ENCODE measurements at regions not wholly inside any gene's neighbourhood (a gene's known extent, or its start where the extent isn't known, plus 50 kb on each side); places are given as distances from the start of the nearest gene placed in this dataset.
A peak's percentile ranks its signal among the peaks of the same experiment; 100 is the strongest.

- Histone ChIP-seq H3K27ac (ENCODE audit: control insufficient read depth, insufficient read depth, low read length) (peak overlapping the region; percentile 79), H2AFZ (ENCODE audit: control insufficient read depth, low read length) (no peak overlapping the region), H3K4me3 (ENCODE audit: control insufficient read depth in 2 of 3, extremely low read depth in 1 of 3, insufficient read depth in 2 of 3, low read depth in 1 of 3, low read length in 3 of 3) (no peak overlapping the region), H4K20me1 (ENCODE audit: control insufficient read depth, extremely low read depth, insufficient read depth, low read length) (no peaks in the 10 kb centered on the region), H3K9me3 (ENCODE audit: control insufficient read depth, low read depth, low read length) (no peaks in the 10 kb centered on the region), H3K4me2 (ENCODE audit: control insufficient read depth, extremely low read depth, insufficient read depth, low read depth, low read length) (peak overlapping the region; percentile 46), H3K27me3 (ENCODE audit: control insufficient read depth, extremely low read depth, insufficient read depth, low read length) (no peaks in the 10 kb centered on the region), H3K9me1 (ENCODE audit: control insufficient read depth, extremely low read depth, insufficient read depth, low read length) (no peaks in the 10 kb centered on the region), H3K9ac (ENCODE audit: control insufficient read depth, extremely low read depth, insufficient read depth, low read length) (no peak overlapping the region), H3K36me3 (ENCODE audit: control insufficient read depth in 2 of 2, extremely low read depth in 1 of 2, insufficient read depth in 2 of 2, low read length in 2 of 2) (no peaks in the 10 kb centered on the region), H3K4me1 (ENCODE audit: control insufficient read depth, extremely low read depth, insufficient read depth, low read length) (peaks cover 31% of the 10 kb centered on the region), H3K79me2 (ENCODE audit: control insufficient read depth, insufficient read depth, low read length) (no peaks in the 10 kb centered on the region)
- dilution Hi-C loops (cut with MboI; ENCODE audit: extremely low pct_ligation_motif_present, low sequenced_read_pairs): no loop called here
- TF ChIP-seq CTCF (optimal IDR thresholded peaks at IDR 0.05 in 1 of 3, IDR thresholded peaks at IDR 0.05 in 1 of 3, conservative IDR thresholded peaks at IDR 0.05 in 1 of 3; ENCODE audit: extremely low read depth in 1 of 3, insufficient read depth in 2 of 3, low read length in 3 of 3) (no peak), EZH2 (IDR thresholded peaks at IDR 0.05; ENCODE audit: low read length) (no peak)
- DNase-seq (ENCODE audit: low read depth, low spot score) (no peak), FAIRE-seq (peak; percentile 62)
Observed at GRCh38 chr3:29186131-29186599, 94.7 kb upstream of the RBMS3 start.

GRCh38 chr3:29186982-29187725 is 93.7 kb upstream of the RBMS3 start:
- peak overlapping the region; percentile 79 for H3K27ac ChIP-seq (ENCODE audit: control insufficient read depth, insufficient read depth, low read length)

More at GRCh38 chr3:29186982-29187725, 93.7 kb upstream of the RBMS3 start:
- Histone ChIP-seq H3K27me3 (ENCODE audit: control insufficient read depth, extremely low read depth, insufficient read depth, low read length) (no peaks in the 10 kb centered on the region), H3K79me2 (ENCODE audit: control insufficient read depth, insufficient read depth, low read length) (no peaks in the 10 kb centered on the region), H3K4me2 (ENCODE audit: control insufficient read depth, extremely low read depth, insufficient read depth, low read depth, low read length) (peak overlapping the region; percentile 61), H3K9ac (ENCODE audit: control insufficient read depth, extremely low read depth, insufficient read depth, low read length) (peak overlapping the region; percentile 40), H3K9me3 (ENCODE audit: control insufficient read depth, low read depth, low read length) (no peaks in the 10 kb centered on the region), H3K4me3 (ENCODE audit: control insufficient read depth in 2 of 3, extremely low read depth in 1 of 3, insufficient read depth in 2 of 3, low read depth in 1 of 3, low read length in 3 of 3) (no peak overlapping the region), H3K9me1 (ENCODE audit: control insufficient read depth, extremely low read depth, insufficient read depth, low read length) (no peaks in the 10 kb centered on the region), H4K20me1 (ENCODE audit: control insufficient read depth, extremely low read depth, insufficient read depth, low read length) (no peaks in the 10 kb centered on the region), H3K36me3 (ENCODE audit: control insufficient read depth in 2 of 2, extremely low read depth in 1 of 2, insufficient read depth in 2 of 2, low read length in 2 of 2) (no peaks in the 10 kb centered on the region), H3K4me1 (ENCODE audit: control insufficient read depth, extremely low read depth, insufficient read depth, low read length) (peaks cover 31% of the 10 kb centered on the region), H2AFZ (ENCODE audit: control insufficient read depth, low read length) (no peak overlapping the region)
- dilution Hi-C loops (cut with MboI; ENCODE audit: extremely low pct_ligation_motif_present, low sequenced_read_pairs): no loop called here
- peak; percentile 73 for DNase-seq (ENCODE audit: low read depth, low spot score)
- no peak for TF ChIP-seq EZH2 (IDR thresholded peaks at IDR 0.05; ENCODE audit: low read length)
- no peak for TF ChIP-seq CTCF (optimal IDR thresholded peaks at IDR 0.05 in 1 of 3, IDR thresholded peaks at IDR 0.05 in 1 of 3, conservative IDR thresholded peaks at IDR 0.05 in 1 of 3; ENCODE audit: extremely low read depth in 1 of 3, insufficient read depth in 2 of 3, low read length in 3 of 3)
- FAIRE-seq: peak; percentile 67

Measured in keratinocyte (primary cell).